GM19025 (cell line): ENCODE measurements at regions not wholly inside any gene's neighbourhood (a gene's known extent, or its start where the extent isn't known, plus 50 kb on each side); places are given as distances from the start of the nearest gene placed in this dataset.
"Not testable (repeated sequence)": the region's sequence is repeated elsewhere in the genome, so short reads cannot be mapped to it uniquely, and the experiment has no call there.

Source experiments
- ATAC-seq: cut with Tn5 transposase; IDR thresholded peaks from one replicate; pipeline ENCODE4 v1.9.1; 2021; ENCODE audit warnings: mild to moderate bottlenecking, low read depth, moderate library complexity; ENCODE audit not compliant: unreplicated experiment

- no peak for ATAC-seq
Observed at GRCh38 chr1:245067257-245067656, 87.5 kb upstream of the KIF26B start.

- ATAC-seq: no peak
Observed at GRCh38 chr1:245062741-245063305, 92.0 kb upstream of the KIF26B start.

GRCh38 chr1:245061808-245062207 is 93.0 kb upstream of the KIF26B start:
- ATAC-seq: not testable (repeated sequence)

GRCh38 chr1:245060684-245061374 is 94.0 kb upstream of the KIF26B start:
- ATAC-seq: no peak

GRCh38 chr1:245059806-245060424 is 94.9 kb upstream of the KIF26B start:
- ATAC-seq: no peak

- ATAC-seq: no peak
Observed at GRCh38 chr1:245058882-245059281, 95.9 kb upstream of the KIF26B start.

GRCh38 chr1:245058436-245058835 is 96.3 kb upstream of the KIF26B start:
- ATAC-seq: no peak

GRCh38 chr1:245056913-245057312 is 97.9 kb upstream of the KIF26B start:
- no peak for ATAC-seq

- not testable (repeated sequence) for ATAC-seq
Observed at GRCh38 chr1:245056296-245056695, 98.5 kb upstream of the KIF26B start.

GRCh38 chr1:245055752-245056151 is 99.0 kb upstream of the KIF26B start:
- no peak for ATAC-seq

- no peak for ATAC-seq
Observed at GRCh38 chr1:245054507-245055270, 100.1 kb upstream of the KIF26B start.

- ATAC-seq: no peak
Observed at GRCh38 chr1:245054105-245054504, 100.7 kb upstream of the KIF26B start.

GRCh38 chr1:245052258-245052657 is 102.5 kb upstream of the KIF26B start:
- ATAC-seq: no peak

- ATAC-seq: no peak
Observed at GRCh38 chr1:245051349-245052221, 103.2 kb upstream of the KIF26B start.

- no peak for ATAC-seq
Observed at GRCh38 chr1:245046769-245047168, 108.0 kb upstream of the KIF26B start.

- no peak for ATAC-seq
Observed at GRCh38 chr1:245046315-245046714, 108.5 kb upstream of the KIF26B start.

- no peak for ATAC-seq
Observed at GRCh38 chr1:245045087-245045881, 109.5 kb upstream of the KIF26B start.

- no peak for ATAC-seq
Observed at GRCh38 chr1:245043611-245043940, 111.2 kb upstream of the KIF26B start.

- no peak for ATAC-seq
Observed at GRCh38 chr1:245041058-245041698, 113.6 kb upstream of the KIF26B start.
